GM18508 (cell line): ENCODE measurements at regions not wholly inside any gene's neighbourhood (a gene's known extent, or its start where the extent isn't known, plus 50 kb on each side); places are given as distances from the start of the nearest gene placed in this dataset.
A peak's percentile ranks its signal among the peaks of the same experiment; 100 is the strongest.

Experiments
- ATAC-seq: cut with Tn5 transposase; IDR thresholded peaks from one replicate; pipeline ENCODE4 v1.9.1; 2021; ENCODE audit warnings: moderate number of reproducible peaks; ENCODE audit not compliant: insufficient read depth, unreplicated experiment

DNA sequence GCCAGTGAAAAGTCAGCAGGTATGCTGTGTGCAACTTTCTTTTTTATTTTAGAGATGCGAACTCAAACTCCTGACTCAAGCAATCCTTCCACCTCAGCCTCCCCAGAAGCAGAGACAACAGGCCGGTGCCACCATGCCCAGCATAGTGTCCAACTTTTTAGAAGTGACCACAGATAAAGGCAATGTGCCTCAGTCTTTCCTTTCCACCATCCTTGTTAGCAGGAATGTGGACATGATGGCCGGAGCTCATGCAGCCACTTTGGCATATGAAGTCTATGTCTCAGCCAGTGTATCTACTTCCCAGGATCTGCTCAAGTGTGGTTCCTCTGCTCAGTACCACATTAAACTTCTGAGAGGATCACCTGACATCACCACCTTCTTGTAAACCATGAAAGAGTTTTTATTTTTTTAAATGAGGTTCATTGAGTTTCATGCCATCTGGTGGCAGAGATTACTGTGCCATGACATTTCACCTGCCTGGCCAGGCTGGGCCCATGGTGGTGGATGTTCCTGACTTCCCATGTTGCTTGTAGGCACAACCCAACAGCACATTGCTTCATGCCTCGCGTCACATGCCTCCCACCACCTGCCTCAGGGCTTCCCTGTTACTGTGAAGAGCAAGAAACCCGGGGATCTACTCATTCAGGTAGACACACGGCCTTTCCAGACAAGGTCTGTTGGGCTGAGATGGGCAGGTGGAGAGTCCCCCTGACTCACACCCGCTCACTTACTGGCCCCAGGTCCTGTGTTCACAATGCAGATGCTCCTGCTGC lies 216.5 kb downstream of the LY86 start:
- ATAC-seq, result no peak

DNA sequence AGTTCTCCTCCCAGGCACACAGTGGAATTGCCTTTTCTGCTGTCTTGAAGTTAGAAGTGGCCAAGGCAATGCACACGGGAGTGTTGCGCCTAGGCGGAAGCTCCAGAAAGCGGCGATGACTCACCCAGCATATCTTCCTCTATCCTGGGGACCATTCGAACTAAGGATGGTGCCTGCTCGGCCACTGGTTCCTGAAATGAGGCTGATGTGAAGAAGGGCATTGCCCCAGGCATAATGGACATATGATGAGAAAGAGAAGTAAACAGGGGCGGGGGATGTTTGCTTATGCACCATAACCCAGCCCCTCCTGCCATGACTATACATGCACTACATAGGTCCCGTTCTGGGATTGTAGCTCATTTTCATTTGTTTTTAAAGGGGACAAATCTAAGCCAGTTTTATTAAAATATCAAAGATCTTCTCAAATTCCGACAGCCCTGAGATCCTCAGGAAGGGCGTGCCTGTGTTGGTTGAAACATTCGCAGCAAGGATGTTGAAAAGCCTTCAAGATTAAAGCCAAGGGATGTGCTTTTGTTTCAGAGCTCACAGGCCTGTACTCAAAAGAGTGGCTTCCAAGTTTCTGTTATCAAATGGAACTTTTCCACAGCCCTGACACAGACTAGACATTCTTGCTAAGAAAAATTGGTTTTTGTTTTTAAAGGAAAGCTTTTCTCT lies 218.5 kb downstream of the LY86 start:
- no peak for ATAC-seq

DNA sequence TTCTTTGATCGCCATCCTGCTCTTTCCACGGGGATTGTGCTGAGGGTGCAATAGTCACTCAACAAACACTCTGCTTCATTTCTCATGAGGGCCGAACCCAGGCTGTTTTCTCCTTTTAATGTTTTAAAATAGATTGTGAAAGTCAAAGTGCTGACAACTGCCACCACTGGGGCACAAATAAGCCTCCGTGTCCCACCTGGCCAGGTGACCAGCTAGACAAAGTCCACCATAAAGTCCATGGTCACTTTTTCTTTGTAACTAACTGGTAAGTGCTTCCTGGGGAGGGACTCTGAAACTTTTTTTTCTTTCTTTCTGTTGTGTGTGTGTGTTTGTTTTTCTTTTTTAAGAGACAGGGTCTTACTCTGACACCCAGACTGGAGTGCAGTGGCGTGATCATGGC lies 219.8 kb downstream of the LY86 start:
- ATAC-seq, result no peak

DNA sequence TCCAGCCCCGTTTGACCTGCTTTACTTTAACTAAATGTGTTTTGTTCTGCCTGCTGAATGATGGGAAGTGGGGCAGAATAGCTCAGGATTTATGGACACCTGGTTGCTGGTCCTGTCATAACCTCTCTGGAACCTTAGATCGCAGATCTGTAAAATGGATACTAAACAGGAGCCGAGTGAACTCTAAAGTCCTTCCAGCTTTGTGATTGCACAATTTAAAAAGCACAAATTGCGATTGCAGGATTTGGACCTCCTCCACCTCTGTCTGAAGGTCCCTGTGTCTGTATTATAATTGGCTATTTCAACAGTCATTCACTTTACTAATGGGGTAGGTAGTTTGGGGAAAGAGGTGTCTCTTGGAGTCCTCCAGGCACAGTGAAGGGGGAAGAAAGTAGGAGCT lies 220.4 kb downstream of the LY86 start:
- ATAC-seq, result no peak

DNA sequence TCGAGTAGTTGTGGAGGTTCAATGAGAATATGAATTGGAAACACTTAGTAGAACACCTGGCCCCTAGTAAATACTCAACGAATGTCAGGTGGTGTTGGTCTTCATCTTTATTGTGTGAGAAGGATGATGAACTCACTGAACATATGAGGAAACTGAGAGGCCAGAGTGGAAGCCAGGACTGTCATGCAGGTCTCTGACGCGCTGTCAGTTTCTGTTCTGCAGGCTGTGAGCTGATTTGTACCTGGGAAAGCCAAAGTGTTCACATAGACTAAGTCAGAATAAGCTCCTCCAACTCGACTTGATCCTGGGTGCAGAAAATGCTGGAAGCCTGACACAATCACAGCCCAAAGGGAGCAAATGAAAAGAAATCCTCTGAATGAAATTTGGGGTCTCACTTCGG lies 222.2 kb downstream of the LY86 start:
- ATAC-seq, result no peak

DNA sequence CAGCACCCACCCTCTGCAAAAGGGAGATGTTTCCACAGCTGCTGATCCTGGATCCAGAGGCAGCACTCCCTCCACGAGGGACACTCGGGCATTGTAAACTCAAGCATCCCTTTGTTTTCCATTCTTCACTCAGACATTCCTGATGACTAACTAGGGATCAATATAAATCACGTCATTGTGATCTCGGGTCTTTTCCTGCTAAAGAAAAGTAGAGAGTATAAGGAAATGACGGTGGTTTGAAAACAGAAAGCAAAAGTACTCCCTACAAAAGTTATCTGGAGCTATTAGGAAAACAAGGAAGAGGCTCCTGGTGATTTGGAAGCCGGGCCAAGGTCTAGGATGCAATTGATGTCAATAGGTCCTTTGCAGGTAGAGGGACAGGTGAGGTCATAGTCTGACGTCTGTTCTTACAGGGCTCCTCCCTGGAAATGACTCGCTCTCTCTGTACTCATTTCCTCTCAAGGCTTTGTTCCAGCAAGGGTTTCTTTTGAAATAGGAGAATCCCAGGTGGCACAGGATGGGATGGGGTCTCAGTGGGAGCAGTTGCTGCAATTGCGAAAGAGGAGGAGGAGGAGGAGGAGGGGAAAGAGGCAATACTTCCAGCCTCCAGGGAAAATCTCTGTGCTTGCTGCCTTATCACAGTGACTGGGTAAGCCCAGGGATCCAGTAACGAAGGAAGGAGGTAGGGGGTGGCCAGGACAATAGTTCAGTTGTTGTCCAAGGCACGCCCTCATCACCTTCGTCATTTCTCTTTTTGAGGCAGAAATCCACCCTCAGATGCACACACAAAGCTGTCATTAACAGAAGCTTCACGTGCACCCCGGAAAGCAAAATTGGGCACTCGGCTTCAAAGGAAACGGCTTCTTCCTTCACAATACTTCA lies 222.8 kb downstream of the LY86 start:
- no peak for ATAC-seq

DNA sequence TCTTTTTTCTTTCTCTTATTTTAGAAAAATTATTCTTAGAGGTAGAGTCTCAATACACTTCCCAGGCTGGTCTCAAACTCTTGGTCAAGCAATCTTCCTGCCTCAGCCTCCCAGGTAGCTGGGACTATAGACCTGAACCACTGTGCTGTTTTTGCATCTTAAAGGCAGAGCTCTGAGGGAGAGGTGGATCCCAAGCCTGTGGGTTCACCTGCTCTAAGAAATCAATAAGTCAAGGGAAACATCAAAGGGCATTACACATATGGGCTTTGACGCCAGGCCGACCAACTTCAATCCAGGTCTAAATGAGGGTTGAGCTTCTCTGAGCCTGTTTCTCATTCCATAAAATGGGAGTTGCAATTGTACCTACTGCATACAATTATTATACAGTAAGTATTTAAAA lies 223.9 kb downstream of the LY86 start:
- no peak for ATAC-seq

DNA sequence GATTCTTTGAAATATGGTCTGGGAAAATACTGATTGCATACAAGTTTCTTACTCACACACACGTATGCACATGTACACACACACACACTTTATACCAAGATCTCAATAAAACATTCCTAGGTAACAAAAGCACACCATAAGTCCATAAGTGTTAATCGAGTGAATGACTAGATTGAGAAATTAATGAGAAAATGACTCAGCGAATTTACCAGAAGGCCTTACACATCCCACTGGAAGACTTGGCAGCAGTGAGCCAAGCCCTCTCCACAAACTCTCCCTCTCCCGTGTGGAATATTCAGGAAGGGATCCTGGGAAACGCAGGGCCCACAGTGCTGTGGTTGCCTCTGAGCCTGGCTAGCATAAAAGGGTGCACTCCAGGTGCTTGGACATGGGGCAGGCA lies 227.2 kb downstream of the LY86 start:
- ATAC-seq, result no peak

DNA sequence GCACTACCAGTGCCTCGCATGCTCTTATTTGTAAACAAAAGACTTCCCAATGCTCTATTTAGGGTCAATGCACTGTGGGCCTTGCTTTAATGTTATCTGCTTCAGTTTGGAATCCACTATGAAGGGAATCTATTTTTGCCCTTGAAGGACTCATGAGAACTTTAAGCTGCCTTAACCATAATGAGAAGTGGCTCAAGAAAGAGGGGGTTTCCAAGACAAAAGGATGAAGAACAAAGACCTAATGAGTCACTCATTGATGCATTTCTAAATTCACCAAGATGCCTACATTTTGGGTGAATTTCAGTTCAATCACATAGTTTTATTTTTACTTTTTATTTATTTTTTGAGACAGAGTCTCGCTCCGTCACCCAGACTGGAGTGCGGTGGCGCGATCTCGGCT lies 228.2 kb downstream of the LY86 start:
- no peak for ATAC-seq

DNA sequence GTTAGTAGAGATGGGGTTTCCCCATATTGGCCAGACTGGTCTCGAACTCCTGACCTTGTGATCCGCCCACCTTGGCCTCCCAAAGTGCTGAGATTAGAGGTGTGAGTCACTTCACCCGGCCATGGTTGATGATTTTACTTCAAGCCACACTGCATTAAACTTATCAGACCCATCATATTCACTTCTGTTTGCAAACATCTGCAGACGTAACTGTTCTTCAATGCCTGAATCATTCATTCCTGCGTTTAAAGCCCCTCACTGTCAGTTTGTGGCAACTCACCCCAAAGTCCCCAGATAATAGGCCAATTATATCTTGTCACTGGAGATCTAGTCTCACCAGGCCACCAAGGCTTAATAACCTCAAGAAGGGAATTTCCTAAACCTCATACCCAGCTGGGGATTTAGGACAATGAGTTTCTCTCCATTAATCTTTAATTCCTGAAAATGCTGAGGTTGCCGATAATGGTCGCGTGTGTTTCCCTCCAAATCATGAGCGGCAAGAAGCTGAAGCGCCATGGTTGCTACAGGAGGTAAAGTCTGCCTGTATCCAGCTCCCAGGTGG lies 229.6 kb downstream of the LY86 start:
- no peak for ATAC-seq

DNA sequence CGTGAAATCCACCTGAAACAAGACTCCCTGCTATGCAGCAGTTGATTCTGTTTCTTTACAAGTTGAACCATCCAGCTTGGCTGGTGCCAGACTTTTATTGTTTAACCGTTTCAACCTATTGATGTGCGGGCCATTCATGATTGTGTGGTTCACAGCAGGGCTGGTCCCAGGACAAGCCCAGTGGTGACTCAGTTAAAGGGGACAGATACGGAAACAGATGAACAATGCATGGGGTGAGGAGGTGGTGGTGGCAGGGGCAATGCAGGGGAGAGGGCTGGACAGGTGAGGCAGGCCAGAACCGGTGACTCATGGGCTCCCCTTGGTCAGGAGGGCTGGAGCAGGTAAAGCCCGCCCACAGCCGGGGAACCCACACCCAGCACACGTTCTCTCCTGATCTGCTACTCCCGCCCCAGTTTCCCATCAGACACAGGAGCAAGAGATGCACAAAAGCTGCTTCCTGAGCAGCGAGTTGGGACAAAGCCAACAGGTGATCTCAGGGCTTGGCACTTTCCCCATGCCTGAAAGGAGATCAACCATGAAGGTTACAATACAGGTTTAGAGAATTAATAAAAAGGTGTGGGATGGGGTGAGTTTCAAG lies 232.2 kb downstream of the LY86 start:
- no peak for ATAC-seq

DNA sequence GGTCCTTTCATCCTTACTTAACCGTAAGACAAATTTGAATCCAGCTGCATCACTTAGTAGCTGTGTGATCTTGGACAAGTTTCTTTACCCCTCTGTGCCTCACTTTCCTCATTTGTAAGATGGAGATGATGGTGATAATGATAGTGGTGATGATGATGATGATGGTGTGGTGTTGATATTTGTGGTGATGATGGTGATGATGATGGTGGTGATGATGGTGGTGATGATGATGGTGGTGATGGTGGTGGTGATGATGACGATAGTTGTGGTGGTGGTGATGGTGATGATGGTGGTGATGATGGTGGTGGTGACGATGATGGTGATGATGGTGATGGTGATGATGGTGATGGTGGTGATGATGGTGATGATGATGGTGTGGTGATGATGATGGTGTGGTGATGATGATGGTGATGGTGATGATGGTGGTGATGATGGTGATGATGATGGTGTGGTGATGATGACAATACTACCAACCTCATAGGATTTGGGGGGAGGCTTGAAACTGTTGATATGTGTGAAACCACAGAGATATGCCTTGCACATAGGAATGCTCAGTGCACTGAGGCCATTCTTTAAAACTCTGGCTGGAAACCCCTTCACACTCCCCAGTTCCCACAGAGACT lies 233.2 kb downstream of the LY86 start:
- ATAC-seq, result no peak

DNA sequence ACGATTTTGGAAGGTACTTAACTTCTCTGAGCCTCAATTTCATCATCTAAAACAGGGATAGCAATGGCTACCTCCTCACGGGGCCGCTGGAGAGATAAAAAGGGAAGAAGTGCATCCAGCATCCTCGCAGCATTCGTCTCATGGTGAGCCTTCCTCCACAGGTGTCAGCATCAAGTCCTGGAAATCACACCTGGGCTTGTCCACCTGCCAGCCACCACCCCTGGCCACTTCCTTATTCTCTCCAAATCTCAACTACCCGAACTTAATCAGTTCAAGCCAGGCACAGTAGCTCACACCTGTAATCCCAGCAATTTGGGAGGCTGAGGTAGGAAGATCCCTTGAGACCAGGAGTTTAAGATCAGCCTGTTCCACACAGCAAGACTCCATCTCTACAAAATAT lies 234.5 kb downstream of the LY86 start:
- ATAC-seq, result no peak

DNA sequence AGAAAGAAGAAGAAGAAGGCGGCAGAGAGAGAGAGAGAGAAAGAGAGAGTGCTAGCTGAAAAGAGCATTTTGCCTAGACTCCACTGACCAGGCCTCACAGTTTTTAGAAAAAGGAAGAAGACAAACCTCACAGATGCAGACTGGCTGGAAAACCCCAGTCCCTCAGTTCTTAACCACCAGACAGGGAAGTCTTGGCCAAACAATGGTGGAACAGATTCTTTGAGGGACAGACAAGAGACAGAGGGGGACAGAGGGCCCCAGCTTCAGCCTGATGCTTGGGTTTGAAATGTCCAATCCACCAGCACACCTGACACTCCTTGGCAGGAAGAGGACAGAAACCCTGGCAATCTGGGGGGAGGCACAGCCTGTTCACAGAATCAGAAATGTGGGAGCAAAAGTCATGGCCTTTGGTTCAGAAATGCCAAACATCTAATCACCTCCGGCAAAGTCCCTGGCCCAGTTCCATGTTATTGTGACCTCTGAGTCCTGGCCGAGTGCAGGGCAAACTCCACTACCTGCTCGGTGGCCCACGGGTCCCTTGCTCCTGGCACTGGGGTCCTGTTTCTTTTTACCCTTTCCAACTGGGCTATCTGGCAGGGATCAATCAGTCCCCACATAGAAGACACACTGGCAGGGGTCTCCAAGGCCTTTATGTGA lies 235.2 kb downstream of the LY86 start:
- ATAC-seq, result no peak

DNA sequence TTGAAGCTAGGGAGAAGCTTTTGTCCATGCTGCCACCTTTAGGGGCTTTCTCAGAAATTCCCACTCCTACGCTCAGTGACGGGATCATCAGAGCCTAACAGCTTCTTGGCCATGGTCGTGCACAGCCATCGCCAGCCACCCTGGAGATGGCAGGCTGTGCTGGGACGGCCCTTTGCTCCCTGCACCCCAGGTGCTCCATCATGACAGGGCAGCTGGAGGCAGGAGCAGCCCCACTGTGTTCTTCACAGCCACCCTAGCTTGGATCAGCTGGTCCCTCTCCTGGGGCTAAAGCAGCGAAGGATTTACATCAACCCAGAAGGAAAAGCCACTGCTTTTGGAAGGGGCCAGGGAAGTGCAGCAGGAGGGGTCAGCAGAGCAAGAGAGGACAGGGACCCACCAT lies 235.9 kb downstream of the LY86 start:
- ATAC-seq, result no peak

DNA sequence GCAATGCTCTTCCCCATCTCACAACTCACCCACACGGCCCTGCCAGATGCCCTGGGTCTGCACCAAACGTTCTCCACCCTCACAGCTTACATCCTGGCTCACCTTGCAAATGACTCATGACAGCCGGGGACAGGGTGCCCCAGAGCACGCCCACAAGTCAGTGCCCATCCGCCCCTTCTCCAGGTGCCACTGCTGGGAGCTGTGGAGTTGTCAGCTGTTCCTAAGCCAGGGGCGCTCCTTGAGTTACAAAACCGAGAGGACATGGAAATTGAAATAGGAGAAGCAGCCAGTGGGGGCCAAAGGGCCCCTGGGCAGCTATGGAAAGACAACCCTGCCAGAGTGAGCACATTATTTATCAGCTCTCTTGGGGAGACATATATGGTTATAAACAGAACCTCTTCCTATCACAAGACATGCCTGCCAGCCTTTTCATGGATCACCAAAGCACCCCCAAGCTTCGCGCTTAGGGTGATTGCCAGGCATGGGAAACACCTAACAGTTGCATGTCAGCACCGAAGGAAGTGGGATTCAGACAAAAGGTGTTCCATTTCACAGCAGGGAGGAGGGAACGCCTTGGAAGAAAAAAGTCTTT lies 236.8 kb downstream of the LY86 start:
- no peak for ATAC-seq

DNA sequence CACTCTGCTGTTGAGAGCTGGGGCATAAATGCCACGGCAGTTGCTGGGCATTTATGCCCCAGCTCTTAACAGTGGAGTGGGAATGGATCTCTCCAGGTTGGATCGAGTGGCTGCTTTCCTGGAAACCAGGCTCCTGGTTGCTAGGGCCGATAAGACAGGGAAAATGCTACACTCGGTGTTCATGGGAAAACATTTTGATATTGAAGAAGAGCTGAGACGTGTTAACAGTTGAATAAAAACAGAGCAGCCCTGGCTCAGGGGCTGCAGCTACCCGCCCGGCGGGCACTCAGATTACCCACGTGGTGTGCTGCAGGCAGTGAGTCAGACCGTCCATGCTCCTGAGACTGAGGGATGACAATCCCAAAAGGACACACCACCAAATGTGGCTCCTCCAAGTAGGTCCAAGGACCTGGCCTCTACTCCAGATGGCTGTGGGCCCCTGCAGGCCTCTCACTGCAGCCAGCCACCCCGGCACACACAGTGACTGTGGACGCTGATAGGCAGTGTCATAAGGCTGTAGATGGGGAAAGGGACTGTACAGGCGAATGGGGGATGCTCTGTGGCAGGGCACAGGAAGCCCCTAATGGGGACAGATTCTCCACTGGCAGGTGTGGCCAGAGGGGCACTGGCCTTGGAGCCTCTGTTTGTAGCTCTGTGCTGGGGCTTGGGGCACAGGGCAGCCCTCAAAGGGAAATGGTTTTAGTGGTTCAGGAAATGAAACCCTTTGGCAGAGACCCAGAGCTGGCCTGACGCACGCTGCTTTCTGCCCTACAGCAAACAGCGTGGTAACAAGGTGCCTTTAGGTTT lies 237.8 kb downstream of the LY86 start:
- ATAC-seq, result peak; percentile 62

DNA sequence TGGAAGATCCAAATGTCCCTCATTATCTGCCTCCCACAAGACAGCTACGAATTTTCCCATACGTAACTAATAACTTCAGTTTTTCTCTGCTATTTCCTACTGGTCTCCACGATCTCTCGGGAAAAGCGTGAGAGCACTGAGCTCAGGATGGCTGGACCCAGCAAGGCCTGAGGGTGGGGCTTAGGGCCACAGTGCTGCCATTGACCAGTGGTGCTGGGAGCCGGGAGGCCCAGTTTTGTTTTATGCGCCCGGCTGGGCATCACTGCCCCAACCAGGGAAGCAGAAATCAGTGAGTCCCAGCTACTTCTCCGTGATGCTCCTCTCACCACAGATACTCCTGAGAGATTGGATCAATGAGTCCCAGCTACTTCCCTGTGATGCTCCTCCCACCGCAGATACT lies 238.4 kb downstream of the LY86 start:
- no peak for ATAC-seq
